Pancreas (tissue), 10 donors: ENCODE measurements at regions not wholly inside any gene's neighbourhood (a gene's known extent, or its start where the extent isn't known, plus 50 kb on each side); places are given as distances from the start of the nearest gene placed in this dataset.

Experiments
- ATAC-seq, 4 donors: fragments of 200-7000 bp; cut with Tn5 transposase; one replicate each; pipeline versions ENCODE4 v1.8.0 to v1.9.1; 2020; ENCODE audit warnings: mild to moderate bottlenecking in 4 of 4, moderate library complexity in 4 of 4
- DNase-seq, 6 donors: peaks; one replicate each; pipeline ENCODE4 v3.0.0-alpha.2; 2020
- FAIRE-seq: peaks from 2 replicates; lab custom pipeline; 2012; peaks lifted over from hg19 to GRCh38; lab: Jason Lieb, UNC
- H3K27ac ChIP-seq, 4 donors: fragments of 200-600 bp; sonication (generic); 1 replicate in 3 of 4; 2 replicates in 1 of 4; pipeline versions ENCODE4 v1.5.0 to v1.8.0; 2020
- H3K27me3 ChIP-seq, 4 donors: fragments of 200-600 bp; one replicate each; pipeline ENCODE4 v1.8.0; 2021
- H3K36me3 ChIP-seq, 3 donors: fragments of 200-600 bp; sonication (generic) in 1 of 3; one replicate each; pipeline versions ENCODE4 v1.5.0 to v1.8.0; 2020 to 2021
- H3K4me1 ChIP-seq, 3 donors: fragments of 200-600 bp; one replicate each; pipeline ENCODE4 v1.8.0; 2021
- H3K4me3 ChIP-seq, 4 donors: fragments of 200-600 bp; sonication (generic) in 2 of 4; one replicate each; pipeline versions ENCODE4 v1.5.0 to v1.8.0; 2020 to 2021
- H3K9me3 ChIP-seq, 4 donors: fragments of 200-600 bp; one replicate each; pipeline ENCODE4 v1.8.0; 2021
- CTCF ChIP-seq, 4 donors: fragments of 200-600 bp; sonication (generic) in 3 of 4; IDR thresholded peaks; one replicate each; pipeline versions ENCODE4 v1.5.0 to v1.8.0; 2021; ENCODE audit warnings: antibody characterized with exemption in 4 of 4
- WGBS, 2 donors: extraction: QIAGEN DNeasy Blood & Tissue Kit; methylation state at CpG; one replicate each; pipeline ENCODE4 v1.1.7; 2013; 5-methylcytosine and 5-hydroxymethylcytosine counted together
- intact Hi-C, 3 donors: fragments of 100-400 bp; cut with DNase I; formaldehyde crosslinking; loops; one replicate each; pipeline versions ENCODE4 v1.11.1 to v1.14.2; 2022
- donor health status: healthy with polysubstance abuse.
- donor health status: DM: no; HTN: no; CAD: no; lungs with moderate emphysema.
- donor health status: DM: no; HTN: no; CAD: no.
- donor health status: control.
- donor health status: control.
- donor health status: Bipolar disorder and iron deficiency.
- donor health status: DM: yes; HTN: yes; CAD: no.
- donor health status: DM: no; HTN: no; CAD: no.
- donor health status: DM: no; HTN: no; CAD: no.
- donor health status: DM: yes; HTN: yes; CAD: no.

- intact Hi-C loops = no loop called here
- no peak for TF ChIP-seq CTCF (IDR thresholded peaks at IDR 0.05)
- Histone ChIP-seq H3K27me3 (no peaks in the 10 kb centered on the region), H3K36me3 (no peaks in the 10 kb centered on the region), H3K27ac (peak overlapping the region in 2 of 4 donors; percentile 25 to 43), H3K4me1 (peaks cover 0 to 14% (median 0%) of the 10 kb centered on the region in 3 donors), H3K4me3 (no peak overlapping the region), H3K9me3 (peaks cover 0 to 3% (median 0%) of the 10 kb centered on the region in 4 donors)
- DNase-seq = no peak
- no peak for ATAC-seq
- no peak for FAIRE-seq
- 46 to 52% methylated on average over 1 of the region's 1 CpG for WGBS, 2 donors
Measured at GRCh38 chr3:107982165-107982564, 108.7 kb downstream of the CD47 start.

- Histone ChIP-seq H3K36me3 (no peaks in the 10 kb centered on the region), H3K4me1 (peaks cover 0 to 10% (median 0%) of the 10 kb centered on the region in 3 donors), H3K27me3 (no peaks in the 10 kb centered on the region), H3K4me3 (no peak overlapping the region), H3K27ac (peak overlapping the region in 2 of 4 donors; percentile 25 to 43), H3K9me3 (peaks cover 0 to 3% (median 0%) of the 10 kb centered on the region in 4 donors)
- WGBS, 2 donors = 40 to 47% methylated on average over 7 of the region's 7 CpGs
- peak in 1 of 6 donors; percentile 30 for DNase-seq
- peak; percentile 35 to 73 (median 63) for ATAC-seq
- intact Hi-C loops = no loop called here
- no peak for TF ChIP-seq CTCF (IDR thresholded peaks at IDR 0.05)
- no peak for FAIRE-seq
Measured at GRCh38 chr3:107981471-107982111, 109.2 kb downstream of the CD47 start.

- WGBS, 2 donors = 54 to 61% methylated on average over 6 of the region's 6 CpGs
- FAIRE-seq = no peak
- Histone ChIP-seq H3K27ac (peak overlapping the region in 2 of 4 donors; percentile 42 to 45), H3K36me3 (no peaks in the 10 kb centered on the region), H3K4me3 (no peak overlapping the region), H3K9me3 (peaks cover 0 to 3% (median 0%) of the 10 kb centered on the region in 4 donors), H3K4me1 (peaks cover 0 to 3% (median 0%) of the 10 kb centered on the region in 3 donors), H3K27me3 (no peaks in the 10 kb centered on the region)
- no peak for DNase-seq
- intact Hi-C loops = no loop called here
- no peak for TF ChIP-seq CTCF (IDR thresholded peaks at IDR 0.05)
- ATAC-seq = peak; percentile 19 to 78 (median 61)
Measured at GRCh38 chr3:107979538-107979937, 111.3 kb downstream of the CD47 start.

- no peak for TF ChIP-seq CTCF (IDR thresholded peaks at IDR 0.05)
- WGBS, 2 donors = 84 to 90% methylated on average over 6 of the region's 6 CpGs
- Histone ChIP-seq H3K27ac (peak overlapping the region in 1 of 4 donors; percentile 42), H3K27me3 (no peaks in the 10 kb centered on the region), H3K9me3 (peaks cover 0 to 3% (median 0%) of the 10 kb centered on the region in 4 donors), H3K4me3 (no peak overlapping the region), H3K4me1 (peaks cover 0 to 3% (median 0%) of the 10 kb centered on the region in 3 donors), H3K36me3 (no peaks in the 10 kb centered on the region)
- intact Hi-C loops = no loop called here
- FAIRE-seq (no peak), ATAC-seq (no peak), DNase-seq (no peak)
Measured at GRCh38 chr3:107978131-107979055, 112.4 kb downstream of the CD47 start.
